Tibial nerve (tissue), 4 donors: ENCODE measurements at regions not wholly inside any gene's neighbourhood (a gene's known extent, or its start where the extent isn't known, plus 50 kb on each side); places are given as distances from the start of the nearest gene placed in this dataset.

ENCODE experiments used
- DNase-seq, 2 donors: peaks; one replicate each; pipeline ENCODE4 v3.0.0-alpha.2; 2019; ENCODE audit warnings: low spot score in 2 of 2
- H3K27ac ChIP-seq, 4 donors: fragments of 200-600 bp; sonication (generic) in 3 of 4; one replicate each; pipeline ENCODE4 v1.5.1; 2017 to 2019; ENCODE audit warnings: mild to moderate bottlenecking in 1 of 4
- H3K27me3 ChIP-seq, 2 donors: fragments of 200-600 bp; sonication (generic) in 1 of 2; one replicate each; pipeline versions ENCODE4 v1.5.1 to v1.6.0; 2017 to 2019
- H3K36me3 ChIP-seq, 3 donors: fragments of 200-600 bp; sonication (generic); one replicate each; pipeline ENCODE4 v1.5.1; 2018 to 2019
- H3K4me1 ChIP-seq, 4 donors: fragments of 200-600 bp; sonication (generic) in 3 of 4; one replicate each; pipeline ENCODE4 v1.5.1; 2017 to 2019
- H3K4me3 ChIP-seq, 4 donors: fragments of 200-600 bp; sonication (generic) in 3 of 4; one replicate each; pipeline ENCODE4 v1.5.1; 2017 to 2019; ENCODE audit warnings: mild to moderate bottlenecking in 1 of 4, moderate library complexity in 1 of 4
- H3K9me3 ChIP-seq, 4 donors: fragments of 200-600 bp; sonication (generic) in 3 of 4; one replicate each; pipeline ENCODE4 v1.5.1; 2017 to 2019
- CTCF ChIP-seq, 5 experiments: fragments of 200-600 bp in 3 of 5; fragments of 450-650 bp in 2 of 5; sonication (generic) in 3 of 5; IDR thresholded peaks; one replicate each; pipeline ENCODE4 v1.5.1; 2016 to 2019; ENCODE audit warnings: antibody characterized with exemption in 5 of 5, mild to moderate bottlenecking in 3 of 5, moderate library complexity in 2 of 5
- EP300 ChIP-seq, 2 donors: sonication (generic); formaldehyde crosslinking; IDR thresholded peaks; one replicate each; pipeline ENCODE4 v1.6.1; 2017; ENCODE audit warnings: antibody characterized with exemption in 2 of 2, mild to moderate bottlenecking in 1 of 2
- POLR2A ChIP-seq, 2 donors: fragments of 450-650 bp; IDR thresholded peaks; one replicate each; pipeline ENCODE4 v1.6.1; 2017; ENCODE audit warnings: antibody characterized with exemption in 2 of 2, mild to moderate bottlenecking in 2 of 2, moderate library complexity in 2 of 2
- WGBS, 2 donors: methylation state at CpG; one replicate each; pipeline ENCODE4 v1.1.5; 2018; 5-methylcytosine and 5-hydroxymethylcytosine counted together

DNA sequence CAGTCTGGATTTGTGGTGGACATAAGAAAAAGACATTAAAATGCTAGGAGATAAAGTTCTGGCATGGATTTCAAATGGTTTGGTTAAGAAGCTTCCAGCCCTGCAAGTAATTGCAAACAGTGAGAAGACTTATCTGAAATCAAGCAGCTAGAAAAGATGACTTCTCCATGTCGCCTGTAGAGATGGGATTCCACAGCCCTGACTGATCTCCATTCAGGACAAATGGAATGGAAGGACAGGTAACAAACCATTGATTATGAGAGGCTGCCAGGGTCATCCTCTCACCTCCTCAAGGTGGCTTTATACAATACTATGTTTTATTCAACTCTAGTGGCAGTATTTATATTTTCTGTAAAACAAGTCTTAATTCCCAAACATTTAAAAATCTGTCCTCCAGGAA is 237.9 kb downstream of the HLX start:
- Histone ChIP-seq H3K27me3 (no peaks in the 10 kb centered on the region), H3K27ac (no peak overlapping the region), H3K4me1 (peaks cover 0 to 9% (median 4%) of the 10 kb centered on the region in 4 donors), H3K4me3 (no peak overlapping the region), H3K36me3 (no peaks in the 10 kb centered on the region), H3K9me3 (no peaks in the 10 kb centered on the region)
- no peak for DNase-seq
- TF ChIP-seq CTCF (IDR thresholded peaks at IDR 0.05) (no peak), POLR2A (IDR thresholded peaks at IDR 0.05) (no peak), EP300 (IDR thresholded peaks at IDR 0.05) (no peak)
- WGBS, 2 donors = 58 to 70% methylated on average over 1 of the region's 1 CpG

DNA sequence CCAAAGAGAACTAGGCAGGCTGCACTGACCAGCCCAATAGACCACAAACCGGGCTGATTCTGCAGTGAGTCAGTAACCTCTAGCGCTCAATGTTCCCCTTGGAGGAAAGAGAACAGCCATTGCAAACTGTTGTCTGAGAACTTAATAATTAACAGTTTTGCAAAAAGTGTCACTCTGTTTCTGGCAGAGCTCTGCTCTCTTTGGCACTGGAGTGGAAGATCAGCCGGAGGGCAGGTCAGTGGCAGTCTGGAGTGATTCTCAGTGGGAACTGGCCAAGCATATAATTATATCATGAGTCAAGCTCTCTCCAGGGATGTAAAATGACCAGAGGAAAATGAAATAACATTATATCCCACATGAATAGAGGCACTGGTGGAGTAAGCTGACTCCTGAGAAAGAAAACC is 238.3 kb downstream of the HLX start:
- peak overlapping the region in 2 of 4 donors; percentile 3 to 38 for H3K27ac ChIP-seq

DNA sequence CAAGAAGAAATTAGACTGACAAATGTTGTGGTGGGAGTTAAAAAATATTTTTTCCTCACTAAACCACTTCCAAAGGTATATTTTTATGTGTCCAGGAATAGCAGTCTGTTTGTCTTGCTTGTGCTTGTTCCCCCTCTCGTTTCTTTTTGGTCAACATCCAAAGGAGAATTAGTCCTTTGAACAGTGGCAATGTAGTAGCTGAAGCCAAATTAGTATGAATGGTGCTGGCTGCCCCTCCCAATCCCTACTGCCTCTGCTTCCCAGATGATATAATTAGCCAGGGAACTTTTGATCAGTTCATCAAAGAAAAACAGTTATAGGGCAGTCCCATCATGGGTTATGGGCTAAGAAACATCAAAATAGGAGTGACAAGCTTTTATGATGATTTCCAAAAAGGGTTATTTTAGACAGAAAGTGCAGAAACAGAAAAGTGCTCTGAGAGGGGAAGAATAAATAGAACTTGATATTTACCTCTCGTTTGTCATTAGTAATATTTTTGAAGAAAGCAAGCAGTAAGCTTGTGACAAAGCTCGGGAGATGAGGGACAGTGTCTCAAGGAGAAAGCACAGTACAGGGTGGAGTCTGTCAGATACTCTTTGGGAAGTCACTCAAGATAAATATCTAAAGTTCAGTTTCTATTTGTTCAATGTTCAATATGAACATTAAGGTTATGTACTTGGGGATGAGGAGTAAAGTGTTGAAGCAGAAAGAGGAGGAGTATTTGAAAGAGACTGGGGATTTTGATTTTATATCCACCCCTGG is 239.1 kb downstream of the HLX start:
- H3K4me1 ChIP-seq = peaks cover 0 to 9% (median 4%) of the 10 kb centered on the region in 4 donors
- no peaks in the 10 kb centered on the region for H3K36me3 ChIP-seq
- no peak for DNase-seq
- H3K27ac ChIP-seq = peak overlapping the region in 2 of 4 donors; percentile 3 to 38
- 39 to 47% methylated on average over 3 of the region's 3 CpGs for WGBS, 2 donors
- no peaks in the 10 kb centered on the region for H3K9me3 ChIP-seq
- no peaks in the 10 kb centered on the region for H3K27me3 ChIP-seq
- no peak overlapping the region for H3K4me3 ChIP-seq
- TF ChIP-seq EP300 (IDR thresholded peaks at IDR 0.05) = no peak
- no peak for TF ChIP-seq CTCF (IDR thresholded peaks at IDR 0.05)
- TF ChIP-seq POLR2A (IDR thresholded peaks at IDR 0.05) = no peak

More for the DNA sequence above, 238.3 kb downstream of the HLX start:
- Histone ChIP-seq H3K27me3 (no peaks in the 10 kb centered on the region), H3K36me3 (no peaks in the 10 kb centered on the region), H3K4me3 (no peak overlapping the region), H3K9me3 (no peaks in the 10 kb centered on the region), H3K4me1 (peaks cover 0 to 9% (median 4%) of the 10 kb centered on the region in 4 donors)
- DNase-seq = peak in 1 of 2 donors; percentile 10
- WGBS, 2 donors = 37 to 47% methylated on average over 3 of the region's 3 CpGs
- TF ChIP-seq CTCF (IDR thresholded peaks at IDR 0.05) = no peak
- TF ChIP-seq EP300 (IDR thresholded peaks at IDR 0.05) = peak in 1 of 2 donors; percentile 59

GRCh38 chr1:221118938-221119320 is 239.7 kb downstream of the HLX start:
- H3K9me3 ChIP-seq = no peaks in the 10 kb centered on the region
- no peak overlapping the region for H3K4me3 ChIP-seq
- no peak overlapping the region for H3K27ac ChIP-seq
- peaks cover 0 to 9% (median 4%) of the 10 kb centered on the region in 4 donors for H3K4me1 ChIP-seq
- 58 to 80% methylated on average over 1 of the region's 1 CpG for whole genome bisulfite sequencing, 2 donors
- H3K27me3 ChIP-seq = no peaks in the 10 kb centered on the region
- H3K36me3 ChIP-seq = no peaks in the 10 kb centered on the region
- no peak for DNase-seq
- TF ChIP-seq EP300 (IDR thresholded peaks at IDR 0.05) = no peak
- TF ChIP-seq CTCF (IDR thresholded peaks at IDR 0.05) = no peak
- no peak for TF ChIP-seq POLR2A (IDR thresholded peaks at IDR 0.05)

DNA sequence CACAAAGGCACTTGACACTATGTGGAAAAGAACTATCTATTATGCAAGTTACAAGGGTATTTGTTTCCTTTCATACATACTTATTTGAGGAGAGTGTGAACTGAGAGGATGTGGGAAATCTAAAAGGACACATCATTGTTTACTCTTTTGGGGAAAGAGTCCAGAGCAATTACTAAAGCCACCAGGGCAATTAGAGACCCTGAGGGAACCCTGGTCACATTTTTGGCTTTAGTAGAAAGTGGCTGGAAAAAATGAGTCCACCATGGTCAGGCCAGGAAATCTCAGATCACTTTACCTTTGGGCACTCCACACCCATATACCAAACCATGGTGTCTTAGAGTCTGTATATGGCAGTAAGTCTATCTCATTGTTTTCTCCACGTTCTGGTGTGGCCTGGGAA is 243.3 kb downstream of the HLX start:
- no peak for DNase-seq
- H3K27me3 ChIP-seq = no peaks in the 10 kb centered on the region
- H3K4me1 ChIP-seq = peaks cover 0 to 9% (median 2%) of the 10 kb centered on the region in 4 donors
- TF ChIP-seq POLR2A (IDR thresholded peaks at IDR 0.05) (no peak), EP300 (IDR thresholded peaks at IDR 0.05) (no peak), CTCF (IDR thresholded peaks at IDR 0.05) (no peak)
- H3K36me3 ChIP-seq = no peaks in the 10 kb centered on the region
- H3K4me3 ChIP-seq = no peak overlapping the region
- peaks cover 0 to 6% (median 0%) of the 10 kb centered on the region in 4 donors for H3K9me3 ChIP-seq
- no peak overlapping the region for H3K27ac ChIP-seq
- WGBS, 2 donors = 50% methylated on average over 1 of the region's 1 CpG
